ENCODE measurements at regions not wholly inside any gene's neighbourhood (a gene's known extent, or its start where the extent isn't known, plus 50 kb on each side); places are given as distances from the start of the nearest gene placed in this dataset.

DNA sequence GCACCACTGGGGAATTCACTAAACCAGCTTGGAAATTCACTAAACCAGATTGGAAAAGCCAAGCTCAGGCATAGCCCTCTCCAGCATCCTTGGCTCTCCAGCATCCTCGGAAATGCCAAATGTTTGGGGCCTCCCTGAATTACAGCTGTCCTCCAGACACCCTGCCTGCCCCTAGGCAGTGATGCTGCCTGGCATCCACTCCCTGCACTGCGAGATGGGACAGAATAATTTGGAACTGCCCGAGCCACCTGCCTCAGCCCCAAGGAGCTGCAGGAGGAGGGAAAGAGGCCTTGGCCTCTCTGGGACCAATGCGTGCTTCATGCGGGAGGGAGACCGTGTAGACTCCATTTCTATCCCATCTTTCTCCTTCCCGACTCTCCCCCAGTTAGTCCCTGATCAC is 64.3 kb downstream of the INSIG1 start (continued):
- no peak for TF ChIP-seq USF2 (IDR thresholded peaks at IDR 0.05; ENCODE audit: low read length)
- TF ChIP-seq MAX (IDR thresholded peaks at IDR 0.05) = no peak
- no peak for TF ChIP-seq CHD1 (IDR thresholded peaks at IDR 0.05; ENCODE audit: low read depth, low read length)
- no peak for TF ChIP-seq RNF2 (IDR thresholded peaks at IDR 0.05; ENCODE audit: borderline replicate concordance, low read depth, low read length, missing control alignments, poor library complexity, severe bottlenecking)
- no peak for TF ChIP-seq HDAC6 (IDR thresholded peaks at IDR 0.05; ENCODE audit: low read depth, low read length)
- TF ChIP-seq, protein P1, sequence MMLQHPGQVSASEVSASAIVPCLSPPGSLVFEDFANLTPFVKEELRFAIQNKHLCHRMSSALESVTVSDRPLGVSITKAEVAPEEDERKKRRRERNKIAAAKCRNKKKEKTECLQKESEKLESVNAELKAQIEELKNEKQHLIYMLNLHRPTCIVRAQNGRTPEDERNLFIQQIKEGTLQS (IDR thresholded peaks at IDR 0.05; ENCODE audit: insufficient read depth, low read depth, low read length) = no peak
